ENCODE measurements at regions not wholly inside any gene's neighbourhood (a gene's known extent, or its start where the extent isn't known, plus 50 kb on each side); places are given as distances from the start of the nearest gene placed in this dataset.
"Not testable (repeated sequence)": the region's sequence is repeated elsewhere in the genome, so short reads cannot be mapped to it uniquely, and the experiment has no call there.

GRCh38 chr2:215537611-215538010 is 101.7 kb upstream of the FN1 start:
- Mint-ChIP-seq H3K27ac (no peak overlapping the region), H3K4me1 (no peaks in the 10 kb centered on the region), H3K4me3 (no peak overlapping the region), H3K27me3 (no peaks in the 10 kb centered on the region), H3K9me3 (peaks cover 0 to 8% of the 10 kb centered on the region in 2 donors)
- DNase-seq (no peak), ATAC-seq (no peak)

GRCh38 chr2:215536510-215536909 is 100.6 kb upstream of the FN1 start:
- no peak for DNase-seq
- H3K4me3 Mint-ChIP-seq: no peak overlapping the region
- H3K27ac Mint-ChIP-seq: no peak overlapping the region
- no peak for ATAC-seq
- no peaks in the 10 kb centered on the region for H3K27me3 Mint-ChIP-seq
- H3K4me1 Mint-ChIP-seq: no peaks in the 10 kb centered on the region
- peaks cover 0 to 8% of the 10 kb centered on the region in 2 donors for H3K9me3 Mint-ChIP-seq

- H3K27me3 Mint-ChIP-seq: no peaks in the 10 kb centered on the region
- H3K9me3 Mint-ChIP-seq: peaks cover 0 to 8% of the 10 kb centered on the region in 2 donors
- no peak for DNase-seq
- no peaks in the 10 kb centered on the region for H3K4me1 Mint-ChIP-seq
- H3K27ac Mint-ChIP-seq: no peak overlapping the region
- no peak overlapping the region for H3K4me3 Mint-ChIP-seq
- no peak for ATAC-seq
Observed at GRCh38 chr2:215535741-215536140, 99.9 kb upstream of the FN1 start.

- no peak for DNase-seq
- no peak for ATAC-seq
- Mint-ChIP-seq H3K9me3 (peaks cover 0 to 8% of the 10 kb centered on the region in 2 donors), H3K4me1 (no peaks in the 10 kb centered on the region), H3K27me3 (no peaks in the 10 kb centered on the region), H3K27ac (no peak overlapping the region), H3K4me3 (no peak overlapping the region)
Observed at GRCh38 chr2:215535125-215535668, 99.3 kb upstream of the FN1 start.

- not testable (repeated sequence) for DNase-seq, H3K27ac Mint-ChIP-seq, H3K4me1 Mint-ChIP-seq, H3K9me3 Mint-ChIP-seq, H3K4me3 Mint-ChIP-seq, H3K27me3 Mint-ChIP-seq, ATAC-seq
Observed at GRCh38 chr2:215533716-215534115, 97.8 kb upstream of the FN1 start.

GRCh38 chr2:215532844-215533243 is 97.0 kb upstream of the FN1 start:
- H3K4me1 Mint-ChIP-seq: no peaks in the 10 kb centered on the region
- no peaks in the 10 kb centered on the region for H3K27me3 Mint-ChIP-seq
- H3K9me3 Mint-ChIP-seq: peaks cover 0 to 8% of the 10 kb centered on the region in 2 donors
- H3K27ac Mint-ChIP-seq: no peak overlapping the region
- ATAC-seq (no peak), DNase-seq (no peak)
- no peak overlapping the region for H3K4me3 Mint-ChIP-seq

GRCh38 chr2:215531284-215531683 is 95.4 kb upstream of the FN1 start:
- ATAC-seq (no peak), DNase-seq (no peak)
- Mint-ChIP-seq H3K4me1 (no peaks in the 10 kb centered on the region), H3K27me3 (peaks cover 5% of the 10 kb centered on the region), H3K9me3 (peaks cover 0 to 8% of the 10 kb centered on the region in 2 donors), H3K4me3 (no peak overlapping the region), H3K27ac (no peak overlapping the region)

- Mint-ChIP-seq H3K4me3 (no peak overlapping the region), H3K9me3 (peaks cover 0 to 8% of the 10 kb centered on the region in 2 donors), H3K4me1 (no peaks in the 10 kb centered on the region), H3K27me3 (peaks cover 12% of the 10 kb centered on the region), H3K27ac (no peak overlapping the region)
- DNase-seq (no peak), ATAC-seq (no peak)
Observed at GRCh38 chr2:215530191-215530968, 94.5 kb upstream of the FN1 start.

- Mint-ChIP-seq H3K9me3 (no peaks in the 10 kb centered on the region), H3K4me1 (no peaks in the 10 kb centered on the region), H3K27ac (no peak overlapping the region), H3K27me3 (peaks cover 12% of the 10 kb centered on the region), H3K4me3 (no peak overlapping the region)
- ATAC-seq: no peak
- no peak for DNase-seq
Observed at GRCh38 chr2:215529271-215529670, 93.4 kb upstream of the FN1 start.

- Mint-ChIP-seq H3K9me3 (no peaks in the 10 kb centered on the region), H3K27me3 (peaks cover 12% of the 10 kb centered on the region), H3K27ac (peak overlapping the region in 1 of 2 donors; percentile 20), H3K4me1 (no peaks in the 10 kb centered on the region), H3K4me3 (no peak overlapping the region)
- DNase-seq (no peak), ATAC-seq (no peak)
Observed at GRCh38 chr2:215528555-215528954, 92.7 kb upstream of the FN1 start.

GRCh38 chr2:215527736-215528135 is 91.9 kb upstream of the FN1 start:
- no peak for DNase-seq
- peaks cover 12% of the 10 kb centered on the region for H3K27me3 Mint-ChIP-seq
- H3K9me3 Mint-ChIP-seq: no peaks in the 10 kb centered on the region
- no peak overlapping the region for H3K27ac Mint-ChIP-seq
- ATAC-seq: no peak
- H3K4me1 Mint-ChIP-seq: no peaks in the 10 kb centered on the region
- H3K4me3 Mint-ChIP-seq: no peak overlapping the region

GRCh38 chr2:215526341-215526740 is 90.5 kb upstream of the FN1 start:
- H3K4me3 Mint-ChIP-seq: no peak overlapping the region
- H3K9me3 Mint-ChIP-seq: no peaks in the 10 kb centered on the region
- peaks cover 12% of the 10 kb centered on the region for H3K27me3 Mint-ChIP-seq

GRCh38 chr2:215522237-215522636 is 86.4 kb upstream of the FN1 start:
- DNase-seq (no peak), ATAC-seq (no peak)
- Mint-ChIP-seq H3K9me3 (no peaks in the 10 kb centered on the region), H3K4me1 (no peaks in the 10 kb centered on the region), H3K27me3 (peaks cover 12% of the 10 kb centered on the region), H3K4me3 (no peak overlapping the region), H3K27ac (no peak overlapping the region)

More at GRCh38 chr2:215526341-215526740, 90.5 kb upstream of the FN1 start:
- ATAC-seq: no peak
- H3K27ac Mint-ChIP-seq: peak overlapping the region in 1 of 2 donors; percentile 66
- no peak for DNase-seq
- no peaks in the 10 kb centered on the region for H3K4me1 Mint-ChIP-seq

GRCh38 chr2:215521031-215521430 is 85.2 kb upstream of the FN1 start:
- DNase-seq (no peak), ATAC-seq (no peak)
- Mint-ChIP-seq H3K4me3 (no peak overlapping the region), H3K27me3 (peaks cover 4% of the 10 kb centered on the region), H3K9me3 (no peaks in the 10 kb centered on the region), H3K4me1 (no peaks in the 10 kb centered on the region), H3K27ac (no peak overlapping the region)

- H3K4me1 Mint-ChIP-seq: no peaks in the 10 kb centered on the region
- no peaks in the 10 kb centered on the region for H3K9me3 Mint-ChIP-seq
- no peak overlapping the region for H3K4me3 Mint-ChIP-seq
- DNase-seq (no peak), ATAC-seq (no peak)
- no peaks in the 10 kb centered on the region for H3K27me3 Mint-ChIP-seq
- H3K27ac Mint-ChIP-seq: no peak overlapping the region
Observed at GRCh38 chr2:215517391-215517790, 81.5 kb upstream of the FN1 start.

- H3K9me3 Mint-ChIP-seq: no peaks in the 10 kb centered on the region
- no peaks in the 10 kb centered on the region for H3K27me3 Mint-ChIP-seq
- ATAC-seq: no peak
- DNase-seq: no peak
- H3K4me1 Mint-ChIP-seq: no peaks in the 10 kb centered on the region
- no peak overlapping the region for H3K4me3 Mint-ChIP-seq
- no peak overlapping the region for H3K27ac Mint-ChIP-seq
Observed at GRCh38 chr2:215514516-215514915, 78.6 kb upstream of the FN1 start.

All from stimulated activated naive CD8-positive, alpha-beta T cell treated with anti-CD3 and anti-CD28 coated beads, Interleukin-15, amount 100 ng/mL, for 72 hours (primary cell).